Mesendoderm (in vitro differentiated cells): ENCODE measurements at regions not wholly inside any gene's neighbourhood (a gene's known extent, or its start where the extent isn't known, plus 50 kb on each side); places are given as distances from the start of the nearest gene placed in this dataset.

Experiments used
- DNase-seq: peaks from one replicate; pipeline ENCODE4 v3.0.0; 2013
- H2AK5ac ChIP-seq: 2 replicates; pipeline ENCODE4 v1.6.1; 2013; ENCODE audit warnings: low read length, inconsistent platforms
- H2BK120ac ChIP-seq: 2 replicates; pipeline ENCODE4 v1.6.1; 2013; ENCODE audit warnings: low read depth, mild to moderate bottlenecking, low read length, moderate library complexity, mixed read lengths
- H2BK15ac ChIP-seq: replicated peaks from 2 replicates; pipeline ENCODE4 v1.6.1; 2013; ENCODE audit warnings: low read depth, mild to moderate bottlenecking, moderate library complexity
- H2BK5ac ChIP-seq: 2 replicates; pipeline ENCODE4 v1.6.1; 2013; ENCODE audit warnings: low read length, inconsistent platforms
- H3K18ac ChIP-seq: 2 replicates; pipeline ENCODE4 v1.6.1; 2013; ENCODE audit warnings: mild to moderate bottlenecking, low read length, mixed read lengths
- H3K23ac ChIP-seq: one replicate; pipeline ENCODE4 v1.6.1; 2013; ENCODE audit warnings: low read length
- H3K27ac ChIP-seq: 2 replicates; pipeline ENCODE4 v1.5.1; 2013; ENCODE audit warnings: low read depth, mild to moderate bottlenecking, inconsistent platforms, low read length, moderate library complexity
- H3K27me3 ChIP-seq: 2 replicates; pipeline ENCODE4 v1.6.1; 2013; ENCODE audit warnings: low read length, control low read depth, mild to moderate bottlenecking, inconsistent platforms; ENCODE audit not compliant: insufficient read depth, poor library complexity
- H3K36me3 ChIP-seq: 2 replicates; pipeline ENCODE4 v1.6.1; 2013; ENCODE audit warnings: low read length, inconsistent platforms; ENCODE audit not compliant: control insufficient read depth, insufficient read depth
- H3K4ac ChIP-seq: one replicate; pipeline ENCODE4 v1.6.1; 2013; ENCODE audit warnings: low read depth, mild to moderate bottlenecking, low read length, moderate library complexity
- H3K4me1 ChIP-seq: 2 replicates; pipeline ENCODE4 v1.6.1; 2013; ENCODE audit warnings: low read depth, low read length, inconsistent platforms; ENCODE audit not compliant: control insufficient read depth
- H3K4me2 ChIP-seq: 2 replicates; pipeline ENCODE4 v1.6.1; 2013; ENCODE audit warnings: low read length
- H3K4me3 ChIP-seq: 2 replicates; pipeline ENCODE4 v1.5.1; 2013; ENCODE audit warnings: mild to moderate bottlenecking, low read length
- H3K56ac ChIP-seq: one replicate; pipeline ENCODE4 v1.6.1; 2013; ENCODE audit warnings: low read length
- H3K79me1 ChIP-seq: 2 replicates; pipeline ENCODE4 v1.6.1; 2013; ENCODE audit warnings: low read length, inconsistent platforms
- H3K79me2 ChIP-seq: 2 replicates; pipeline ENCODE4 v1.6.1; 2013; ENCODE audit warnings: mild to moderate bottlenecking, low read length; ENCODE audit not compliant: control insufficient read depth, insufficient read depth
- H3K9ac ChIP-seq: 2 replicates; pipeline ENCODE4 v1.6.1; 2013; ENCODE audit warnings: low read length, inconsistent platforms
- H4K5ac ChIP-seq: one replicate; pipeline ENCODE4 v1.6.1; 2013; ENCODE audit warnings: low read length
- H4K8ac ChIP-seq: one replicate; pipeline ENCODE4 v1.6.1; 2013; ENCODE audit warnings: low read depth, mild to moderate bottlenecking, control low read depth, low read length, moderate library complexity
- WGBS: extraction: QIAGEN DNeasy Blood & Tissue Kit; methylation state at CpG from one replicate; pipeline ENCODE4 v1.1.7; 2013; ENCODE audit warnings: low lambda C conversion rate, missing lambda C conversion rate; ENCODE audit not compliant: insufficient coverage; ENCODE audit errors: extremely low coverage; 5-methylcytosine and 5-hydroxymethylcytosine counted together

GRCh38 chr5:161034451-161034850 lies 182.4 kb upstream of the ATP10B start:
- Histone ChIP-seq H2BK120ac (no peak overlapping the region), H2AK5ac (no peak overlapping the region), H2BK15ac (no peak overlapping the region), H3K56ac (no peak overlapping the region), H3K79me1 (no peaks in the 10 kb centered on the region), H3K79me2 (no peaks in the 10 kb centered on the region), H3K4me2 (no peak overlapping the region), H2BK5ac (no peak overlapping the region), H3K18ac (no peak overlapping the region), H3K4me3 (no peak overlapping the region), H3K27ac (no peak overlapping the region), H3K4me1 (no peaks in the 10 kb centered on the region), H3K9ac (no peak overlapping the region), H3K36me3 (no peaks in the 10 kb centered on the region), H4K5ac (no peak overlapping the region), H3K4ac (no peak overlapping the region), H3K27me3 (no peaks in the 10 kb centered on the region), H3K23ac (no peak overlapping the region), H4K8ac (no peak overlapping the region)
- WGBS = no CpG with 5 or more reads among the region's 1 CpG
- peak; percentile 1 for DNase-seq

GRCh38 chr5:161030229-161030628 lies 178.2 kb upstream of the ATP10B start:
- Histone ChIP-seq H3K27me3 (no peaks in the 10 kb centered on the region), H3K9ac (no peak overlapping the region), H4K8ac (no peak overlapping the region), H3K23ac (no peak overlapping the region), H3K27ac (no peak overlapping the region), H3K4me2 (no peak overlapping the region), H3K18ac (no peak overlapping the region), H3K56ac (no peak overlapping the region), H2BK15ac (no peak overlapping the region), H3K36me3 (no peaks in the 10 kb centered on the region), H4K5ac (no peak overlapping the region), H3K4me1 (no peaks in the 10 kb centered on the region), H3K4me3 (no peak overlapping the region), H2BK5ac (no peak overlapping the region), H3K79me1 (no peaks in the 10 kb centered on the region), H2BK120ac (no peak overlapping the region), H3K4ac (no peak overlapping the region), H2AK5ac (no peak overlapping the region), H3K79me2 (no peaks in the 10 kb centered on the region)
- DNase-seq = no peak
- no CpG with 5 or more reads among the region's 3 CpGs for WGBS

GRCh38 chr5:161027763-161028162 lies 175.8 kb upstream of the ATP10B start:
- Histone ChIP-seq H3K4me1 (no peaks in the 10 kb centered on the region), H3K4me2 (no peak overlapping the region), H4K8ac (no peak overlapping the region), H3K9ac (no peak overlapping the region), H3K18ac (no peak overlapping the region), H3K4ac (no peak overlapping the region), H2AK5ac (no peak overlapping the region), H3K79me1 (no peaks in the 10 kb centered on the region), H2BK15ac (no peak overlapping the region), H3K23ac (no peak overlapping the region), H4K5ac (no peak overlapping the region), H3K27ac (no peak overlapping the region), H3K27me3 (no peaks in the 10 kb centered on the region), H3K79me2 (no peaks in the 10 kb centered on the region), H2BK120ac (no peak overlapping the region), H3K56ac (no peak overlapping the region), H3K36me3 (no peaks in the 10 kb centered on the region), H2BK5ac (no peak overlapping the region), H3K4me3 (no peak overlapping the region)
- DNase-seq = no peak

GRCh38 chr5:161023551-161023950 lies 171.5 kb upstream of the ATP10B start:
- H3K4me3 ChIP-seq = no peak overlapping the region
- no peak overlapping the region for H4K5ac ChIP-seq
- H3K23ac ChIP-seq = no peak overlapping the region
- no peaks in the 10 kb centered on the region for H3K27me3 ChIP-seq
- H3K36me3 ChIP-seq = no peaks in the 10 kb centered on the region
- WGBS = no CpG with 5 or more reads among the region's 4 CpGs
- no peak overlapping the region for H2AK5ac ChIP-seq
- no peak overlapping the region for H3K4me2 ChIP-seq
- no peak overlapping the region for H2BK15ac ChIP-seq
- no peak overlapping the region for H3K18ac ChIP-seq
- DNase-seq = no peak
- no peaks in the 10 kb centered on the region for H3K4me1 ChIP-seq
- no peaks in the 10 kb centered on the region for H3K79me1 ChIP-seq
- H3K9ac ChIP-seq = no peak overlapping the region
- H3K56ac ChIP-seq = no peak overlapping the region
- no peak overlapping the region for H2BK120ac ChIP-seq
- no peaks in the 10 kb centered on the region for H3K79me2 ChIP-seq
- no peak overlapping the region for H3K4ac ChIP-seq
- H3K27ac ChIP-seq = no peak overlapping the region
- H2BK5ac ChIP-seq = no peak overlapping the region
- H4K8ac ChIP-seq = no peak overlapping the region

- Histone ChIP-seq H3K18ac (no peak overlapping the region), H3K4ac (no peak overlapping the region), H3K79me1 (no peaks in the 10 kb centered on the region), H4K5ac (no peak overlapping the region), H4K8ac (no peak overlapping the region), H3K27me3 (no peaks in the 10 kb centered on the region), H3K23ac (no peak overlapping the region), H2AK5ac (no peak overlapping the region), H2BK5ac (no peak overlapping the region), H3K79me2 (no peaks in the 10 kb centered on the region), H3K36me3 (no peaks in the 10 kb centered on the region), H2BK15ac (no peak overlapping the region), H3K4me2 (no peak overlapping the region), H3K9ac (no peak overlapping the region), H3K4me1 (no peaks in the 10 kb centered on the region), H3K56ac (no peak overlapping the region), H3K27ac (no peak overlapping the region), H2BK120ac (no peak overlapping the region), H3K4me3 (no peak overlapping the region)
- no peak for DNase-seq
- WGBS = no CpG with 5 or more reads among the region's 2 CpGs
Measured at GRCh38 chr5:161022151-161022550, 170.1 kb upstream of the ATP10B start.

- Histone ChIP-seq H3K4me1 (no peaks in the 10 kb centered on the region), H3K79me1 (no peaks in the 10 kb centered on the region), H3K4me3 (no peak overlapping the region), H3K36me3 (no peaks in the 10 kb centered on the region), H2BK15ac (no peak overlapping the region), H2BK5ac (no peak overlapping the region), H3K56ac (no peak overlapping the region), H2BK120ac (no peak overlapping the region), H3K79me2 (no peaks in the 10 kb centered on the region), H3K27ac (no peak overlapping the region), H4K5ac (no peak overlapping the region), H3K27me3 (no peaks in the 10 kb centered on the region), H2AK5ac (no peak overlapping the region), H3K18ac (no peak overlapping the region), H3K4ac (no peak overlapping the region), H3K23ac (no peak overlapping the region), H4K8ac (no peak overlapping the region), H3K9ac (no peak overlapping the region), H3K4me2 (no peak overlapping the region)
- WGBS = no CpG with 5 or more reads among the region's 1 CpG
- DNase-seq = no peak
Measured at GRCh38 chr5:161009817-161010216, 157.8 kb upstream of the ATP10B start.
